D341Med (cell line): ENCODE measurements at regions not wholly inside any gene's neighbourhood (a gene's known extent, or its start where the extent isn't known, plus 50 kb on each side); places are given as distances from the start of the nearest gene placed in this dataset.

Experiments used
- DNase-seq: peaks from one replicate; pipeline ENCODE4 v3.0.0; 2012; ENCODE audit warnings: low spot score

- no peak for DNase-seq
These were observed 69.1 kb upstream of the NTM start for GRCh38 chr11:131301306-131301705.

- no peak for DNase-seq
These were observed 67.6 kb upstream of the NTM start for GRCh38 chr11:131302836-131303235.

GRCh38 chr11:131303611-131304119 lies 66.8 kb upstream of the NTM start:
- DNase-seq = no peak

DNA sequence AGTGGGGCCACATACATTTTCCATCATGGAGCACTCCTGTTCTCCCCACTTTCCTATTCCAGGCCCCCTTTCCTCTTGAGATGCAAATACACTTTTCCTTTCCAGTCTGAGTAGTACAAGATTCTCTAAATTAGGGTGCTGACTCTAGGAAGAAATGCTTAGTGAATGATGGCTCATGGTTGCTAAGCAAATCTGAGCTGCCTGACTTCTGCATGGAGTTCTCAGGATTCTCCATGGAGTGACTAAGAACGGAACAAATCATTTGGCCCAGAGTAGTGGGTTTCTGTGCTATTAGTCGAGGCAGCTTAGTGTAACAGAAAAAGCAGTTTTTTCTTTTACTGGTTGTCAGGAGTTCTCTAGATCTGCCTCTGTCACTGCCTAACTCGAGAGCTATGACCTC lies 65.4 kb upstream of the NTM start:
- DNase-seq = no peak

DNA sequence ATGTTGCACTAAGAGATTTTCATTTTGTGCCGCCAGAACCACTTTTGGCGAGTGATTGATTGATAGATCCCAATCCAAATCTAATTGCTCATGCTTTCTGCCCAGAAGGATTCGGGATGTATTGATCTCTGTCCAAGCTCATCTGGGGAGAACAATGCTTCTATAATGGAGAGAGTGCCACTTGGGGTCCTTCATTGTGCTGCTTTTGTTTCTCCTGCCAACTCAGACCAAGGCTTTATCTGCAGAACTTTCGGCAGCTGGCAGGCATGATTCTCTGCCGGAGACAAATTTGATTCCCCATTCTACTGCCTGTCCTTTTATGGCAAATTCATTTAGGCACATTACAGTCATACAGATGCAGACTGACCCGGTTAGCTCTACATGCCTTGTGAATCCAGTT lies 62.9 kb upstream of the NTM start:
- DNase-seq = no peak

DNA sequence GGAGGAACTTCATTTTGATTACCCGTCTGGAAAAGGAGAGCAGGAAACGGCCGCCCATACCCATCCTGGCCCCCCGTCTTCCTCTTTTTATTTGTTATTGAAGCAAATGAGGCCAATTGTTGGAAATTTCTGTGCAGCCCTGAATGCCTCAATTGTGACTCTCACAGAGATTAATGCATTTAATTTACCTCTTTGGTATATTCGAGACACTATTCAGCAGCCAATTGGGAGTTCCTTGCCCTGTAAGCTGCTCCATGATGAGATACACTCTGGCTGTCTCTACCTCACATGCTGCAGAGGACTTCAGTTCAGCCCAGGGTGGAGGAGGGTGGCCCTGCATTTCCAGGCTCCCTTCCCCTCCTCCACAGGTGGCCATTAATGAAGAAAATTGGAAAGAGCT lies 60.6 kb upstream of the NTM start:
- no peak for DNase-seq

- DNase-seq = no peak
These were observed 58.5 kb upstream of the NTM start for GRCh38 chr11:131311776-131312514.
